Nephron progenitor cell (in vitro differentiated cells): ENCODE measurements at regions not wholly inside any gene's neighbourhood (a gene's known extent, or its start where the extent isn't known, plus 50 kb on each side); places are given as distances from the start of the nearest gene placed in this dataset.

ENCODE experiments used
- DNase-seq: peaks from one replicate; pipeline ENCODE4 v3.0.0; 2021
- H3K27ac Mint-ChIP-seq: 2 replicates; pipeline ENCODE4 v1.8.0; 2021; ENCODE audit warnings: mild to moderate bottlenecking, moderate library complexity, mixed read lengths
- H3K27me3 Mint-ChIP-seq: 2 replicates; pipeline ENCODE4 v1.8.0; 2021; ENCODE audit warnings: mild to moderate bottlenecking, low read depth, mixed read lengths; ENCODE audit not compliant: poor library complexity
- H3K36me3 Mint-ChIP-seq: 2 replicates; pipeline ENCODE4 v1.8.0; 2021; ENCODE audit warnings: low read depth, mixed read lengths
- H3K4me1 Mint-ChIP-seq: 2 replicates; pipeline ENCODE4 v1.8.0; 2021; ENCODE audit warnings: mixed read lengths
- H3K4me3 Mint-ChIP-seq: 2 replicates; pipeline ENCODE4 v1.8.0; 2021; ENCODE audit warnings: mild to moderate bottlenecking, moderate library complexity, mixed read lengths
- H3K9me3 Mint-ChIP-seq: 2 replicates; pipeline ENCODE4 v1.8.0; 2021; ENCODE audit warnings: mild to moderate bottlenecking, moderate library complexity, mixed read lengths
- TF ChIP-seq, protein P1 (sequence below): fragments of 200-600 bp; sonication (generic); IDR thresholded peaks from 2 replicates; pipeline ENCODE4 v1.5.0; 2021; ENCODE audit warnings: antibody characterized with exemption

DNA sequence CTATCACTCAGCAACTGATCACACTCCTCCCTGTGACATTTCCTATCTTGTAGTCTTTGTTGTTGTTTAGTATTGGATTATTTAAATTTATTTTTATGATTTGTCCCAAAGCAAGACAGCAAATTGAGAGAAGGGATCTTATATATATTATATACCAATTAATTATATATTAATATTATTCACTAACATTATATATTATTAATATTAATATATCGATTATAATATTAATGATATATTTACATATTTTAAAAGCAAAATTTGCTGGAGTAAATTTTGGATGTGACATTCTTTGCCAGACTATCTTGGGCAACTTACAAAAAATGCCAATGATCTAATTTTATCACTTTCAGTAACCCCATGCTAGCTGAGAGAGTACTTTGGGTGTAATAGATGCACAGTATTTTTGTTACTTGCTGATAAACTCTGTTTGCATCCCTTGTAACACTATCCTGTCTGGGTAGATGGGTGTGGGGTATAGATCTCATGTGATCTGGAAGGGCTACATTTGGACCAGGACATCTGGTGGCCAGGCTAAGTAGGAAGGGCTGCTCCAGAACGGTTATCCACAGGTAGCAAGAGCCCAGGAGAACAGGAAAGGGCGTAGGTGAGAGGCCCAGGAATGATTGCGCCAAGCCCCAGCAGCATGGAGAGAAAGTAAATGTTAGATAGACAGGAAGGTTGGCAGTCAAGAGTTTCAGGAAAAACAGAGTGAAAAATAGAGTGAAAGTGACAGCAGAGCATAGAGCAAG lies 608.6 kb upstream of the KIRREL3 start:
- H3K9me3 Mint-ChIP-seq = peaks cover 11% of the 10 kb centered on the region
- no peak for DNase-seq
- H3K4me3 Mint-ChIP-seq = peak overlapping the region; percentile 14
- H3K4me1 Mint-ChIP-seq = peaks cover 87% of the 10 kb centered on the region
- peak overlapping the region; percentile 78 for H3K27ac Mint-ChIP-seq
- peaks cover 10% of the 10 kb centered on the region for H3K36me3 Mint-ChIP-seq
- TF ChIP-seq, protein P1, sequence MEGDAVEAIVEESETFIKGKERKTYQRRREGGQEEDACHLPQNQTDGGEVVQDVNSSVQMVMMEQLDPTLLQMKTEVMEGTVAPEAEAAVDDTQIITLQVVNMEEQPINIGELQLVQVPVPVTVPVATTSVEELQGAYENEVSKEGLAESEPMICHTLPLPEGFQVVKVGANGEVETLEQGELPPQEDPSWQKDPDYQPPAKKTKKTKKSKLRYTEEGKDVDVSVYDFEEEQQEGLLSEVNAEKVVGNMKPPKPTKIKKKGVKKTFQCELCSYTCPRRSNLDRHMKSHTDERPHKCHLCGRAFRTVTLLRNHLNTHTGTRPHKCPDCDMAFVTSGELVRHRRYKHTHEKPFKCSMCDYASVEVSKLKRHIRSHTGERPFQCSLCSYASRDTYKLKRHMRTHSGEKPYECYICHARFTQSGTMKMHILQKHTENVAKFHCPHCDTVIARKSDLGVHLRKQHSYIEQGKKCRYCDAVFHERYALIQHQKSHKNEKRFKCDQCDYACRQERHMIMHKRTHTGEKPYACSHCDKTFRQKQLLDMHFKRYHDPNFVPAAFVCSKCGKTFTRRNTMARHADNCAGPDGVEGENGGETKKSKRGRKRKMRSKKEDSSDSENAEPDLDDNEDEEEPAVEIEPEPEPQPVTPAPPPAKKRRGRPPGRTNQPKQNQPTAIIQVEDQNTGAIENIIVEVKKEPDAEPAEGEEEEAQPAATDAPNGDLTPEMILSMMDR = no peak
- no peaks in the 10 kb centered on the region for H3K27me3 Mint-ChIP-seq

DNA sequence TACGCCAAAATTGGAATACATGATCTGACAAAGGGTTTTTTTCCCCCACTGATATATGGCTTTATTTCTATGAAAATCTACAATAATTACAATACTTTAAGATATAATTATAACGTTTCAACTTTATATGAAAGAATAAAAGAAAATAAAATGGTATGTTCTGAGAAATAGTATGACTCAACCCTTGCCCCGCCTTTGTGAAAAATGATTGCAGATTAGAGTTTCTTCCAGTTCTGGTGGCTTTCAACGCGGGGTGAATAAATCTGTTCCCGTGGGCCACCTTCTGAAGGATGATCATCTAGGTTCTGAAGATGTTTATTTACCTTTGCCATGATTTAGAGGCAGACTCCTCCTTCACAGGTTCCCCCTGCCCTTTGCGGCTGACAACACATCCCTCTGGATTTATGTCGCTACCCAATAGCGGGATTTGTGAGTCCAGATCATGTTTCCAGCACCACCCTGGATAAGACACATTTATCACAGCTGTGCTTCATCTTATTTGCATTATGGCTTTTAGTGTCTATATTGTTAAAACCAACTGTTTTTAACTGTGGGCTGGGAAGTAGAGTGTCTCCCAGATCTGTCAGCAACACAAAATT lies 607.0 kb upstream of the KIRREL3 start:
- TF ChIP-seq, protein P1 = no peak
- H3K4me1 Mint-ChIP-seq = peaks cover 73% of the 10 kb centered on the region
- H3K27me3 Mint-ChIP-seq = no peaks in the 10 kb centered on the region
- peaks cover 10% of the 10 kb centered on the region for H3K36me3 Mint-ChIP-seq
- peak overlapping the region; percentile 50 for H3K4me3 Mint-ChIP-seq
- H3K9me3 Mint-ChIP-seq = peaks cover 11% of the 10 kb centered on the region
- DNase-seq = peak; percentile 28
- peak overlapping the region; percentile 78 for H3K27ac Mint-ChIP-seq

DNA sequence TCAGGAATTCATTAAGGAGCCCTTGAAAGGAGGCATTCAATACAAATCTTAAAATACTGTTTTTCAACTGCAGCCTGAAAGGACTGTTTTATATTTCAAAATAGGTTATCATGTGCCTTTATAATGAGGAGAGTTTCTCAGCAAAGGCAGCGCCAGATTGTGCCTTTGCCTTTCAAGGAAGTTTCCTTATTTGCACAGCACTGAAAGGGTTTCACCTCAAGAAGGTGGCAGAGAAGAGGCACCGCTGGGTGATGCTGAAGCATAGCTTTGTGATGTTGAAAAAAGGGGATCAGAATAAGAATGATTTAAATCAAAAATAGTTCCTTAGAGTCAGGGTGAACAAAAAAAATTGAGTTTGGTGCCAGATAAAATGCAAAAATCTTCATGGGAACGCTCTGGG lies 601.0 kb upstream of the KIRREL3 start:
- no peak overlapping the region for H3K27ac Mint-ChIP-seq
- peaks cover 11% of the 10 kb centered on the region for H3K9me3 Mint-ChIP-seq
- TF ChIP-seq, protein P1 = no peak
- no peak for DNase-seq
- H3K4me3 Mint-ChIP-seq = no peak overlapping the region
- peaks cover 10% of the 10 kb centered on the region for H3K36me3 Mint-ChIP-seq
- H3K27me3 Mint-ChIP-seq = no peaks in the 10 kb centered on the region
- peaks cover 34% of the 10 kb centered on the region for H3K4me1 Mint-ChIP-seq

DNA sequence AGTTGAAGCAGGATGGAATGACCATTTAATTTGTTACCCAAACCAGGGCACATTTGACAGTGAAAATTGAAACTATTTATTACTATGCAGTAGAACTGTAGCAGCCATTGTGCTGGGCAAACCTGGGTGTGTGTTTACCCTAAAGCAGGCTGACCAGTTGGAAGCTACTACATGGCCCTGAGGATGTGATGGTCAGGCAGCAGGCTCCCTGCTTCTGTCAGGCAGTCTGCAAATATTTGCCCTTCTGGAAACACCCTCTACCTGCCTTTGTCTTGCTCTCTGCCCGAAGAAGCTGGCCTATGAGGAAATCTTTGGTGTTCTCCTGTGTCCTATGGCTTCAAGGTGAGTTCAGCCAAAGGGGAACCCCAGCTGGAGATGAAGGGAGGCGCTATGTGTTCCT lies 600.1 kb upstream of the KIRREL3 start:
- peaks cover 5% of the 10 kb centered on the region for H3K36me3 Mint-ChIP-seq
- peak overlapping the region; percentile 52 for H3K27ac Mint-ChIP-seq
- TF ChIP-seq, protein P1 = no peak
- H3K9me3 Mint-ChIP-seq = peaks cover 4% of the 10 kb centered on the region
- no peak for DNase-seq
- H3K27me3 Mint-ChIP-seq = no peaks in the 10 kb centered on the region
- no peak overlapping the region for H3K4me3 Mint-ChIP-seq
- peaks cover 27% of the 10 kb centered on the region for H3K4me1 Mint-ChIP-seq

DNA sequence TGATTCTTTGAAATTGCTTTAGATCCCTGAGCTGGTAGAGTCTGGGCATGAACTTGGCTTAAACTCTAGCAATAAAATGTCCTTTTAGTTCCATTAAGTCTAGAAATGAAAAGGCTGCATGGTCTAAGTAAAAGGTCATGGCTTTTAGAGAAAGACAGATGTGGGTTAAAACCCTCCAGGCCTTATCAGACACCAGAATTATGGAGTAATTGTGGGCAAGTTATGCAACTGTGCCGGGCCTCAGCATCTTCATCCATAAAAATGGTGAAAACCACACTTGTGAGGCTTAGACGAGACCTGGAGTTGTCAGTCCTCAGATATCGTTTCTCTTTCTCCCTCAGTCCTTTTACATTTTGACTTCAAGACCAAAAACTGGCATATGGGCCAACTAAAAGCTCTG lies 597.9 kb upstream of the KIRREL3 start:
- no peak for DNase-seq
- no peaks in the 10 kb centered on the region for H3K36me3 Mint-ChIP-seq
- no peak overlapping the region for H3K4me3 Mint-ChIP-seq
- TF ChIP-seq, protein P1 = no peak
- H3K27ac Mint-ChIP-seq = no peak overlapping the region
- no peaks in the 10 kb centered on the region for H3K9me3 Mint-ChIP-seq
- peaks cover 28% of the 10 kb centered on the region for H3K4me1 Mint-ChIP-seq
- H3K27me3 Mint-ChIP-seq = peaks cover 1% of the 10 kb centered on the region

DNA sequence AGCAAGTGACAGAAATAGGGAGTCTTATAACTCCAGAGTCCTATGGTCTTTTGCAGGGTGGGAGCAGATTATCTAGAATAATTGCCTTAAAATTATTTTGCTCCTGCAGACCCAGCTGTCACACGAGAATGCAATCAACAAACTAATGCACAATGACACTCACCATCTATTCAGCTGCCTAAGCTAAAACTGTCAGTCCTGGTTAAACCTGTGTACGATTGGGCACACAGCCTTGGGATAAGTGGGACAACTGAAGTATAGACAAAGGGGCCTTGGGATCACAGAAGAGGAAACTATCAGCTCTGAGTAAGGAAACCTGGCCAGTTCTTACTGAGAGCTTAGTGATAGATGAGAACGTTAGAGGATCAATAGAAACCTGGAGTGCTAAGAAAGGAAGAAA lies 595.9 kb upstream of the KIRREL3 start:
- Mint-ChIP-seq H3K9me3 (no peaks in the 10 kb centered on the region), H3K4me1 (peaks cover 30% of the 10 kb centered on the region), H3K27ac (no peak overlapping the region), H3K4me3 (no peak overlapping the region), H3K36me3 (no peaks in the 10 kb centered on the region), H3K27me3 (peaks cover 6% of the 10 kb centered on the region)
- DNase-seq = no peak
- TF ChIP-seq, protein P1 = no peak
